DND-41 (cell line): ENCODE measurements at regions not wholly inside any gene's neighbourhood (a gene's known extent, or its start where the extent isn't known, plus 50 kb on each side); places are given as distances from the start of the nearest gene placed in this dataset.
A peak's percentile ranks its signal among the peaks of the same experiment; 100 is the strongest.

Experiments used
- EZH2 ChIP-seq: IDR thresholded peaks from 3 replicates; pipeline ENCODE4 v1.6.1; 2012; ENCODE audit warnings: borderline replicate concordance, low read depth, mild to moderate bottlenecking, moderate library complexity, low read length, inconsistent platforms; ENCODE audit not compliant: severe bottlenecking
- TF ChIP-seq, protein P1 (sequence below): IDR thresholded peaks from 2 replicates; pipeline ENCODE4 v1.5.1; 2012; ENCODE audit warnings: borderline replicate concordance, low read length, moderate library complexity, mild to moderate bottlenecking; ENCODE audit not compliant: poor library complexity, severe bottlenecking; ENCODE audit errors: extremely low read depth

DNA sequence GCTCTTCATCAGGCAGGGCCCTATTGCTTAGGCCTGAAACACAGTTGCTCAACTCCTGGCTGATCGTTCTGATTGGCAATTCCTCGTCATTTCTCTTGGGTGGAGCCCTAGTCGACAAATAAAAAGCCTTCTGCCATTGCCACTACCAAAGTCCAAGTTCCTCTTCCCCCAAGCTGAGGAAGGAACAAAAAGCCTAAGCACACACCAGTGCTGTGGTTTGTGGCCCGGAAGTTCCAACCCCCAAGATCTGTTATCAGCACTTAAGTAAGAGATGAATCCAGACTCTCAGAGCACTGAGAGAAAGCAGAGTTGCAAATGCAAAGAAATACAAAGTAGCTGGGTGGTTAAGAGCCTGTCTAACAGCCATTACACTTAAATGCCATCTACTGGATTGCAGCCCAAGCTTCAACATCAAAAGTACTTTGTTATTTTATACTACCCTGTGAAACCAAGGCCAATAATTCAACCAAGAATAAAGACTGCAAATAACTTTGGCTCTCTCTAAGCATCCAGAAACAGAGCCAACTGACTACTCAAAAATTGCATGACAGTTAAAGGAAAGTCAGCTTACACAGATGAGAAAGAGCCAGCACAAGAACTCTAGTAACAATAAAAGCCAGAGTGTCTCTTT is 1024.0 kb downstream of the GRIK2 start:
- TF ChIP-seq EZH2: no peak
- TF ChIP-seq, protein P1, sequence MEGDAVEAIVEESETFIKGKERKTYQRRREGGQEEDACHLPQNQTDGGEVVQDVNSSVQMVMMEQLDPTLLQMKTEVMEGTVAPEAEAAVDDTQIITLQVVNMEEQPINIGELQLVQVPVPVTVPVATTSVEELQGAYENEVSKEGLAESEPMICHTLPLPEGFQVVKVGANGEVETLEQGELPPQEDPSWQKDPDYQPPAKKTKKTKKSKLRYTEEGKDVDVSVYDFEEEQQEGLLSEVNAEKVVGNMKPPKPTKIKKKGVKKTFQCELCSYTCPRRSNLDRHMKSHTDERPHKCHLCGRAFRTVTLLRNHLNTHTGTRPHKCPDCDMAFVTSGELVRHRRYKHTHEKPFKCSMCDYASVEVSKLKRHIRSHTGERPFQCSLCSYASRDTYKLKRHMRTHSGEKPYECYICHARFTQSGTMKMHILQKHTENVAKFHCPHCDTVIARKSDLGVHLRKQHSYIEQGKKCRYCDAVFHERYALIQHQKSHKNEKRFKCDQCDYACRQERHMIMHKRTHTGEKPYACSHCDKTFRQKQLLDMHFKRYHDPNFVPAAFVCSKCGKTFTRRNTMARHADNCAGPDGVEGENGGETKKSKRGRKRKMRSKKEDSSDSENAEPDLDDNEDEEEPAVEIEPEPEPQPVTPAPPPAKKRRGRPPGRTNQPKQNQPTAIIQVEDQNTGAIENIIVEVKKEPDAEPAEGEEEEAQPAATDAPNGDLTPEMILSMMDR: peak; percentile 48
